ENCODE measurements at regions not wholly inside any gene's neighbourhood (a gene's known extent, or its start where the extent isn't known, plus 50 kb on each side); places are given as distances from the start of the nearest gene placed in this dataset.

DNA sequence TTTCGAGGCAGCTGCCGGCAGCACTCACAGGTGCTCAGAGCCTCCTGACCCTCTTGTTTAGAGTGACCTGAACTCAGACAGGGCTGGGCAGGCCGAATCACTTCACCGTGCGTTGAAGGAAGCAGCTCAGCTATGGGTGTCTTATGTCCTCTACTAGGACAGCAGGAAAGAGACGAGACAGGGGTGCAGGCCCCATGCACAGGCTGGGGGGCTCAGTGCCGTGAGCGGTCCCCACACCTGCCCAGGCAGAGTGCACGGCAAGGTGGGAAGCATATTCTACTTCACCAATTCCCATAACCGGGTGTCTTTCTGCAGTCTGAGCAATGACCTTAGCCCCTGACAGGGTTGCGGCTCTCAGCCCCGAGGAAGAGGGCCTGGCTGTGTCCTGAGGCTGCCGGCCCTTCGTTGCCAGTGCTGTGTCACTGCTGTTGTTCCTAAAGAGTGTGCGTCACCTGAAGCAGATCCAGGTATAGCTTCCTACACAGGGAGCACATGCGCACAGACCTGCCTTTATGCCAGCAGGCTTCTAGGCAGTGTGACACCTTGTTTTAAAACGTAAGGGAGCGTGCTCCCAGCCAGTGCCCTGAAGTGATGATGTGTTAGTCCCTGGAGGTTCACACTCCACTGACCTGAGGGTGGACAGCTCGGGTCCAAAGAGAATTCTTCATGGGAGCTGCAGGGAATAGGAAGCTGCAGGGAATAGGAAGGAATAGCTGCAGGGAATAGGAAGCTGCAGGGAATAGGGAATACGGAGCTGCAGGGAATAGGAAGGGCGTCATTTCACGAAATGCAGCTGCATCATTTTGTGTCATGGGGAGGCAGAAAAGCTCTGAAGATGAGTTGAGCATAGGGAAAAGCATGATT is 207.9 kb upstream of the SALL3 start:
- DNase-seq = no peak

DNA sequence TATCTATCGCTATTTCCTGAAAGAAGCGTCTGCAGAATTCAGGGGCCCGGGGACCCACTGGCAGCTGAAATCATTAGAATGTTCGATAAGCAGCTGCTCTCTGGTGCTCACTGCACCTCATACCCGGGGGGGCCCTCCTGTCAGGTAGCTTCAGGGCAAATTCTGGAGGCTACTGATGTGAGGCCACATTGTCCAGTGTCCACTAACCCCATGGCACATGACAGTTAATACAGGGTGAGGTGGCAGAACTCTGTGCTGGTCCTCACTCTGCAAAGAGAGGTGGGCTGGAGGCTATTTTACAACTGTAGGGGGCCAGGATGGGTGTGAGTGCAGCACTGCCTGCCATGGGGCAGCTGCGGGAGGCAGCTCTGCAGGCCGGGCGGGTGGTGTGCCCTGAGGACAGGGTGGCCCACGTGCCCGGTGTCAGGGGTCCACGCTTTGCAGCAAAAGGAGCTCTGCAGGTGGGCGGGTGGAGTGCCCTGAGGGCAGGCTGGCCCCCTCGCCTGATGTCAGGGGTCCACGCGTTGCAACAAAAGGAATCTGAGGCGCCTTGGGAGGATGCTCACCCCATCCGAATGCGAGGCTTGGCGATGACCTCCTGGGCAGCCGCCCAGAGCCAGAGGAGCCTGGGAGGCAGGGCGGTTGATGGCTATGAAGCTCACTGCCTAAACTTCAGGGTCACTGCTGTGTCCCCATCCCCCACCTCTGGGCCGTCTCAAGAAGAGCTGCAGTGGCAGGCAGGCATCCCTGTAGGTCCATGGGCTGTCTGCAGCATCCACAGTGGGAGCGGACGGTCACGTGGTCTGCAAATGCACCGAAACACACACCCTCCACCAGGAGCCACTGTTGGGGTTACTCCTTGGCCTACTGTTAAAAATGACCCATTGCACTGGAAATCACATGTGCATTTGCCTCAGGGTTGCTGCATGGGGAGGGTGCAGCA is 207.0 kb upstream of the SALL3 start:
- no peak for DNase-seq

DNA sequence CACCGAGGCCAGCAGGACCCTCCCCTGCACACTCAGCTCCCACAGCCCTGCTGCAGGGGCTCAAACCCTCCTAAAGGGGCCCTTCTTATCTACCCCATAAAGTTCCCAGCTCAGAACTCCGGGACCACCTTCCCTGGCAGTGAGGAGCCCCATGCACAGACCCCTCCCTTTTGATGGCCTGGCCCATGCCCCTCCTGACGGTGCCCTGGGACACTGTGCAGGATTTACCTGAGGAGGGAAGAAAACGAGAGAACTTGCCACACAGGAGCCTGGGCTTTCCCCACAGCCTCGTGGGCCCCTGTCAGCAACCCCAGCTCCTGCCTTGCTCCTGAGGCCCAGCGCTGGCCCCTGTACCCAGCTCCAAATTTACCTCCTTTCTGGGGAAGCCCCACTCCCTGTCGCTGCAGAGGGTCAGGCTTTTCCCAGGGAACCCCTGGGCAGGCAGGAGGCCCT is 206.3 kb upstream of the SALL3 start:
- no peak for DNase-seq

DNA sequence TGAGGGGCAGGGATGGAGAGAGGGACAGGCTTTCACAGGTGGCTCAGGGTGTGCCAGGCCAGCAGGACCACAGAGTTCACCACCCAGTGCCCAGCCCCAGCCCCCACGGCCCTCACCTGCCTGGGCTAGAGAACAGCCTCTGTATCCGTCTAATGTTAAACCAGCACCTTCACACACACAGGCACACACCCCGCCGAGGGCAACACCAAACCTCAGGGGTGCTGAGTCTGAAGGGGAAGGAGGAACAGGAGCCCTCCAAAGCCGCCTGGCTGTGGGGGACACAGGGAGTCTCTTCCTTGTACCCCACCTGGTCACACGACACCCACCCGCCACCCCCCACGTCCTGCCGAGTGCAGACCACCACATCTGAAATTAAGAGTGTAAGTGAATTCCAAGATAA is 205.8 kb upstream of the SALL3 start:
- no peak for DNase-seq

DNA sequence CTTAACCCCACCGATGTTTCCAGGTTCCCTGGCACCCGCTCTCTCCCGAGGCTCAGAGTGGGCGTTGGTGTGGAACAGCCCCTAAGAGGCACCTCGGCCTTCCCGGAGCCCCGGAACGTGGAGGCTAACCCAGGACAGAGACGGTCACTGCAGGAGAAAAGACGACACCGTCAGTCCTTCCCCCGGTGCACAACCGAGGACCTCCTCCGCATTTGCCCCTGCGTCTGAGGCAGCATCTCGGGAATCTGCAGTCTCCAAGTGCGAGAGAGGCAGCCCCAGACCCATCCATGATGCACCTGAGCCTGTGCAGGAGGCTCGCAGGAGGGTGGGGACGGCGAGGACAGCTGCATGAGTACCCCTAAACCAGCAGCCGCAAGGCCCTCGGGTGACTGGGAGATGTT is 204.9 kb upstream of the SALL3 start:
- no peak for DNase-seq

DNA sequence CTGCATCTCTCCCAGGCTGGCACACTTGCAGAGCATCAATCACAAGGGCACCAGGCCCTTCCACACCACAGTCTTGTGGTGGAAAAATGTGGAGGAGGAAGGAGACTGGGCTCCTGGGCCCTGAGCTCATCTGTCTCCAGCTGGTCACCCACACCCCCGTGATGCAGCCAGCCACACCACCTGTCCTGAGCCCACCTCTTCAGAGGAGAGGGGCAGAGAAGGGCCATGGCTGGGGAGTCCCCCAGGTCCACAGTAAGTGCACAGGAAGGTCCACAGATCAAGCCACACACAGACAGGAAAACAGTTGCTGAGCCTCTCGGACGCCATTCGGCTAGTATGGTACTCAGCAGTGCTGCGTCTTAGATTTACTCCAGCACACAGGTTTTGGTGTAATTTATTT is 203.5 kb upstream of the SALL3 start:
- no peak for DNase-seq

DNA sequence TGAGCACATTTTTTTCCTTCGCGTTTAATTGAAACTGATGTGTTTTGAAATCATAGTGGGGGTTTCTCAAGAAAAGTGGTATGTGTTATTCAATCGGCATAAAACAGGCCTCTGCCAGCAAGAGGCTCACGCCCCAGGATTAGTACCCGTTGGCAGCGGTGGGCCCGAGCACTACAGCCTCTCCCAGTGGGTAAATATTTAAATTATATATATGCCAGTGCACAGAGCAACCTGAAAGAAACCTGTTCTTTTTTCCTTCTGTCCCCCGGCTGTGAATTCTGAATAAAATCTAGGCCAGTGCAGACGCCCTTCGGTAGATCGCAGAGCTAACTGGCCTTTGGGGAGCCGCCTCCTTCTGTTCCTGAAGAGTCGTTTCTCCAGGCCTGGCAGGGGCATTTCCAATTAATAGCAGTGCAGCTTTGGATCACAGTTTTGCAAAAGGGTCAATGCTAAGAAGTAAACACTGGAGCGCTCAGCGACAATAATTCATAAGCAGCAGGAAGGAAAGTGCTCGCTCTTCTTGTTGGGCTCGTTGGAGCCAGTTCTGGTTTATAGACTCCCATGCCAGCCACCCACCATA is 202.8 kb upstream of the SALL3 start:
- no peak for DNase-seq

DNA sequence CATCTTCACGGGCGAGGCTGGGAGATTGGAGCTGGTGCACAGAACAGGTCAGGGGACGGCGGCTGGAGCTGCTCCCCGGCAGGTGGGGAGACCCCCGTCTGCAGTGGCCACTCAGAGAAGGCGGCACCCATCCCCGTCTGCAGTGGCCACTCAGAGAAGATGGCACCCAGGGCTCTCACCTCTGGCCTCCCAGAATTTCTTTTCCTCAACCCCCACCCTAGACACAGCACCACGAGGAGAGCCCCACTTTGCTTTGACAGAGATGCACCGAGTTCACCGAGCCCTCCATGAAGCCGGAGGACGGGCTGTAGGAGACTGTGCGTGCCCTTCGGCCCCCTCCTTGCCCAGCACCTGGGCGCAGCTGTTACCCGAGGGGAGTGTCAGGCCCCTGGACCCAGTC is 201.6 kb upstream of the SALL3 start:
- no peak for DNase-seq

DNA sequence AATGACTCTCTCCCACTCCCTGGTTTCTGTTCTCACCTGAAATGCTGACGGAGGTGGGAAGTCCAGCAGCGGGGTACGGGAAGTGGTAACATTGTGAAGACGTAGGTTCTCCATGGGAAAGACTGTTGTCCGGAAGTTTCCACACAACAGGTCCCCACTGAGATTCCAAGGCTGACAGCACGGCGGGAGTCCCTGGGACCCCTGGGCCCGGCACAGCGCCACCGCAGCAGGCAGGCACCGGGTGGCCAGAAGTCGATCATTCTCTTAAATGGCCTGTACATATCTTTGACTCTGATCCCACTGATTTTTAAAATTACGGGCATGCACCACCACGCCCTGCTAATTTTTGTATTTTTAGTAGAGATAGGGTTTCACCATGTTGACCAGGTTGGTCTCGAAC is 201.0 kb upstream of the SALL3 start:
- DNase-seq = no peak

DNA sequence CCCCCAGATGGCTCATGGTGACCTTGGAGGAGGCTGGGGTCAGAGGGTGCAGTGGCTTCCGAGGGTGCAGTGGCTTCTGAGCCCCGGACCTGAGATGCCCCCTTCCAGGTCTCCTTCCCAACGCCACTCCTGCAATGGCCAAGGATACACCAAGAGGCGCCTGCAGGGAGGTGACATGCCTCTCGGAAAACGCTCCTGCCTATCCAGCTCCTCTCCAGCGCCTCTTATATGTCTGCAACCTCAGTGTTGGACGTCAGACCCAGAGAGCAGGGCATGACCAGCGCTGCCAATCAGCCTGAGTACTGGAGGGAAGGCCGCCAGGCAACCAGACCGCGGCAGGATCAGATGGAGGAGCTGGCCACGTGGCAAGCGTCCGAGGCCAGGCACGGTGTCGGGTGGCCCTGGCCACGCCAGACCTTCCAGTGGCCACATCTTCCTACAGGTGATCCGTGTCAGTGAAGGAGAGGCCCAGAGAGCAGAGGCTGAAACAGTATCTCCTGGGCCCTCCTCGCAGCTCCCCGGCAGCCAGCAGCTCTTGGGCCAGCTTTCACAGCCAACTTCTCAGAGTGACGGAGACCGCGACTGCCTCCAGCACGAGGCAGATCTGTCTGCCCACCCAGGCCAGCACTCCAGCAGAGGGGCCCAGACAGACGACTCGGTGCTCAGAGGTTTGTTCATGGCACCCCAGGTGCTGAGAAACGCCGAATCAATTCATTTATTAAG is 199.5 kb upstream of the SALL3 start:
- DNase-seq = no peak

DNA sequence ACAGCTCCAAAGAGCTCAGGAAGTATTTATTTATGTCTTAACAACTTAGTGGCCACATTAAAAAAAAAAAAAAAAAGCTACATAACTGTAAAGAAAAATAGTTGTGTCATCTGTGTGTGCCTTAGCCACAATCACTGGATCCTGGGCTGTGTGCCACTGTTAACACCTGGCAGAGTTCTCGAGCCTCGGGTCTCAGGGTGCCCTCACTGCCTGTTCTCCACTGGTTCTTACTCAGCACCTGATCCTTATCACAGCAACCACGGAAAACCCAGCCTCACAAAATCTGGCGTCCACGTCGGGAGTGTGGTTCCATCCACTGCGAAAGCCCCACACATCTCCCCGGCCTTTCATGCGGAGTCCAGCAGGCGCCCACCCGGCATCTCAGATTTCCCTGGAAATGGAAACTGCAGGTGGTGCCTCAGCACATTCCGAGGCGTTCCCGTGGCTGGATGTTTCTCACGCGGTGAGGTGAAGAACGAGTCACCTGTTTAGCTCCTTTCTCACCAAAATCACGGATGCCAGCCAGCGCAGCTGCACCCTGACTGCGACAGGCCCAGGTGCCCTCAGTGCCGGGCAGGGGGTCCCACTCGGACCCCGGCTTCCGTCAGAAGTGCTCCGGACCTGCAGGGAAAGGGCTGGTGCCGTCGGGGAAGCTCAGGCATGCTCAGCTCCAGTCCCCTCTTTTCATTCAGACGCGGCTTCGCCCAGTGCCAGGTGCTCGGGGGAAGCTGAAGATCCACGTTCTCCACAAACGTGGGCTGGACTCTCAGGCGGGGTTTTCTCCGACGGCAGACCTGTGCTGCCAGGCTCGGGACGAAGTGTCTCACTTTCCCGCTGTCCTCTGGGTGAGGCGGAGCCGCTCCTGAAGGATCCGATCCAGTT is 198.7 kb upstream of the SALL3 start:
- DNase-seq = no peak

DNA sequence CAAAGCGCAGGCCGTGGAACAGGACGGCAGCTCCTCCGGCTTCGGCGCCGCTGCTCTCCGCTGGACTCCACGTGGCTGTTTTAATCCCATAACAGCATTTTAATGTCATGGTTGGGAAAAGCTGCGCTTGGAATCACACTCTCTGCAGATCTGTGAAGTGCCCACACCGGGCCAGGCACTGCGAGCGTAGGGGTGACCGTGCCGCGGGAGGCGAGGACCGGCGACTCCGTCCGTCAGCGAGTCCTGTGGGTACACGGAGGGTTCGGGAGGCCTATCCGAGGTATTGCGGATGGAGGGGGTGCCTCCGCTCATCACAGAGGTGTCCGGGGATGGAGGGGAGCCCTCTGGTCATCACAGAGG is 198.0 kb upstream of the SALL3 start:
- no peak for DNase-seq

DNA sequence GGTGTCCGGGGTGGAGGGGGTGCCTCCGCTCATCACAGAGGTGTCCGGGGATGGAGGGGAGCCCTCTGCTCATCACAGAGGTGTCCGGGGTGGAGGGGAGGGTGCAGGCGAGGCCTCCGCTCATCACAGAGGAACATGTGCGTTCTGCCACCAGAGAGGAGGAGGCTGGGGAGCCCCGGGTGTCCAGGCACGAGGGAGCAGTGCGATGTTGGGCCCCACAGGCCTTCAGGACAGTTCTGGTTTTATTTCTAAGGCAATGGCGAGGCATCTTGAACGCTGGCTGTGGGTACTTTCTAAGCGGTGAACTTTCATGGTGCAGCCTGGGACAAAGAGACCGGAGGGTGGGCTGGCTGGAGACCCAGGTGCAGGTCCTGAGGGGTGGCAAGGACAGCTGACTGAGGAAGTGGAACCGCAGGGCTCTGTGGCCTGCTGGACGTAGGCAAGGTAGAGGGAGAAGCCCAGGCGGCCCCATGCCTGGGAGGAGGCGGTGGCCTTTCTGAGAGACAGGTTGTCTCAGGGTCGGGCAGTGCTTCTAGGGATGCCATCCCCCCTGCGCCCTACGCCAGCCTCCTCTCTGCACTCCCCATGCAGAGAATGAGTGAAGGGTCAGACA is 196.6 kb upstream of the SALL3 start:
- no peak for DNase-seq

DNA sequence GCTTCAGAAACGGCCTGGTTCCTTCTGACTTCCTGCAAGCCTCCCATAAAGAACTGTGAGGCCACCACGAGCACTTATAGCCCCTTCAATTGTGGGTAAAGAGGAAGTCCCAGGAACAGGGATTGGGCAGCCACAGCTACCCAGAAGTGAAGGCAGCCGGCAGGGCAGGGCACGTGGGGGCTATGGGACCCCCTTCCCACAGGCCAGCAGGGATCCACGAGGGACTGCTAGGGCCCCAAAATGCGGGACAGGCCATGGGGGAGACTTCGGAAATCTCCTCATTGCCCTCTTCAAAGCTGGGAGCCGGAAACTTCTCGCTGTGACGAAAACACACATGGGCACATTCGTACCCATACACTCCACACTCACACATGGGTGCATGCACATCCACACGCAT is 196.1 kb upstream of the SALL3 start:
- no peak for DNase-seq

DNA sequence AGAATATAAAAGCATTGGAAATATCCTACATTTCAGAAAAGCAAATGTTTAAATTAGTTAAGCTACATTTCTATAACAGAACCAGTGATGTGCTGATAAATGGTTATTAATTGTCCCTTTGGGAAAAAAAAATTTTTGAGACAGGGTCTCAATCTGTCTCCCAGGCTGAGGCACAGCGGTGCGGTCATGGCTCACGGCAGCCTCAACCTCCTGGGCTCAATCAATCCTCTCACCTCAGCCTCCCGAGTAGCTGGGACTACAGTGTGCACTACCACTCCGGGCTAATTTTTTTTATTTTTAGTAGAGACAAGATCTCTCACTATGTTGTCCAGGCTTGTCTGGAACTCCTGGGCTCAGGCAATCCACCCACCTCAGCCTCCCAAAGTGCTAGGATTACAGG is 194.8 kb upstream of the SALL3 start:
- DNase-seq = no peak

DNA sequence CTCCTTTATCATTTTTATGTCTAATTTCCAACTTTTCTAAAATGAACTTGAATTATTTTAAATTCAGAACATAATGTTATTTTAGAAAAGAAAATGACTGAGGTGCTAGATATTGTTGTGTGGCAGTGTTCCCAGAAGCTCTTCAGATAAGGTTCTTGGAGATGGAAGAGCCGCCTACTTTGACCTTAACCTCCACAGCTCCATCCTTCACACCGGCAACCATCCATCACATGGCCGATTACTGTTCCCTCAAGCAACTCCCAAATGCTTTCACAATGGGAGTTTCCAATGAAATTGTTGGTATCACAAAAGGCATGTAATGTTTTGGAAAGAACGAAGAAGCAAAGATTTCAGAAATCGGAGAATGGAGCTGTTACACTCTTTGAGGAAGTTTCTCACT is 193.9 kb upstream of the SALL3 start:
- DNase-seq = no peak

DNA sequence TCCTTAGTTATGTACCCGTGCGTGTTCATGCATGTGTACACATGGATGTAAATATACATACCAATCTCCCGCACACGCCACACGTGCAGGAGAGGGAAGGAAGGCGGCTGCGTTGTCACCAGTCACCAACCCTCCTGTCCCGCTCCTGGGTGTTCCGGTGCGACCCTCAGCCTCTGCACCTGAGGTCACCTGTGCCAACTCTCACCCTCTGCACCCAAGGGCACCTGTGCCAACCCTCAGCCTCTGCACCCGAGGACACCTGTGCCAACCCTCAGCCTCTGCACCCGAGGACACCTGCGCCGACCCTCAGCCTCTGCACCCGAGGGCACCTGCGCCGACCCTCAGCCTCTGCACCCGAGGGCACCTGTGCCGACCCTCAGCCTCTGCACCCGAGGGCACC is 192.8 kb upstream of the SALL3 start:
- no peak for DNase-seq

DNA sequence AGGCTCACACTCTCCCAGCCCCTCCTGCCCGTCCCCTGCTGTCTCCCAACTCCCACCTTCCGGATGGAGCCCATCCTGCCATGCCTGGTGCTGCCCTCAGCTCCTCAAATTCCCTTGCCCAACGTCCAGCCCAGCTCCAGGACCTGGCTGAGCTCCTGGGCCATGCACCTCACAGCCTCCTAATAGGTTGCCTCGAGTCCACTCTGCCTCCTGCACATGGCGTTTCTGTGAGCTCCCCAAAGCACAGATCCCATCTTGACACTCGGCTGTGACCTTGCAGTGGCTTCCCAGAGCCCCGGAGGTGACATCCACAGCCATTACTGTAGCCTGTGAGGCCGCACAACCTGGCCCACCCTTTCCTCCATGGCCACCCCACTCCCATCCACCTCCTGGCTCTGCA is 191.9 kb upstream of the SALL3 start:
- DNase-seq = no peak

DNA sequence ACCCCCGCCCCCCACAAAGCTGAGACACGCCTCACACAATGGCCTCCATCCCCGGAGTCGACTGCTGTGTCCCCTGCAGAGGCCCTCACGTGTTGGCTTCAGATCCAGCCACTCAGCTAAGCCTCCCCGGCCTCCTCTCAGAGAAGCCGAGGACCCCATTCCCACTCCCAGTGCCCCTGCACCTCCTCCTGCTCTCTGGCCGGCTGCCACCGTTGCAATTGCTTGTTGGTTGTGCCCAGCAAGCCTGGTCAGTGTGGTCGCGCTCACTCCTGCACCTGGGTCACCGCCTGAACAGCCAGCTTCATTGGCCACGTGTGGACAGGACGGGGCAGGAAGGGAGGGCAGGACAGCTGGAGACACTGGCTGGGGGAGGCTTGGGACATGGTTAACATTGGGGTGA is 191.5 kb upstream of the SALL3 start:
- DNase-seq = no peak

DNA sequence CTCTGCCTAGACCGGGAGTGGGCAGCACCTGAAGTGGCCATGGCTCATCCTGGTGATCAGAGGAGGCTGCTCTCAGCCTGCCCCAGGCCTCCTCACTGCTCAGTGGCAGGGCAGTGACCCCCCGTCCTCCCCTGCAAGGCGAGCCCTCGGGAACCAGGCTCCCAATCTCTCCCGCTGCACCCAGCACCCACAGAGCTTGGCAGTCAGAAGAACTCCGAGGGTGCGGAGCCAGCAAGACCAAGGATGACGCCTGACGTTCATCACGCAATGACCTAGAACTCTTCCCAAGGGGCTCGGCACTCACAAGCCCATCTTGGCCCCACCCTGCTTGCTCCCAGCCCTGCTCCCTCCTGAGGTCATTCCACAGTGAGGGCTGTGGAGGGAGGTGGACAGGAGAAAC is 189.8 kb upstream of the SALL3 start:
- DNase-seq = no peak

DNA sequence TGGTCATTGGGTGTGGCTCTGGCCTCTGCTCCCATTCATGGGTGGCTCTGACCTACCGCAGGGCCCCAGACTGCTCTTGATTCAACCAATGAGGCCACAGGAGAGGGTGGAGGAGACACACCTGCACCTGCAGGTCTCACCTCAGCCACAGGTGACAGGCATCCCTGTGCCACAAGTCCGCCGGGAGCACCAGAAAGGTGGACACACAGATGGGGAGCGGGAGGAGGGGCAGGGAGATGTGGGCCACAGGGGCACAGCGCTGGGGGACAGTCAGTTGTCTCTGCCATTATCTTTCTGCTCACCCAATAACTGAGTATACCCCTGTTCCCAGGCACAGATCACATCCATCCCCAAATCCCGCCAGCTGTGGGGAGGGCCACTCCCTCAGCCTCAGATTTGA is 189.1 kb upstream of the SALL3 start:
- DNase-seq = no peak

DNA sequence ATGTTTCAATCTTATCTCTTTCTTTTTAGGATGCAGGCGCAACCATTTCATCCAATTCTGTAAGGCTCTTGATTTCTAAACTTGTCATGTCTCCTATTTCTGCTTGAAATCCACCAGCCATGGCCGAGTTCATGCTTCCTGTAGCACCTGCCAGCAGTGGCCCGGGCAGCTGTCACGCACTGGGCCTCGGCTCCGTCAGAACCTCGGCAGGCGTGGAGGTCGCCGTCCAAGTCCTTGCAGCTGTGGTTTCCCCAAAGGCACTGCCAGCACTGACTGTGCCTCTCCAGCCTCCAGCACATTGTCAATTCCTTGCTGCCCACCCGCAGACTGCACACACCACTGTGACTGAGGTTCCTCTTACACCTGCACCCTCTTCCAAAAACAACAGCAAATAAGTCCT is 188.7 kb upstream of the SALL3 start:
- DNase-seq = no peak

Measured in NCI-H1436 (cell line).